Kidney epithelial cell (primary cell): ENCODE measurements at regions not wholly inside any gene's neighbourhood (a gene's known extent, or its start where the extent isn't known, plus 50 kb on each side); places are given as distances from the start of the nearest gene placed in this dataset.

Experiments
- DNase-seq: peaks from one replicate; pipeline ENCODE4 v3.0.0-alpha.2; 2010; ENCODE audit warnings: low read depth
- H3K27me3 ChIP-seq: 2 replicates; pipeline ENCODE4 v1.6.0; 2011; ENCODE audit warnings: low read length; ENCODE audit not compliant: control insufficient read depth, insufficient read depth
- H3K36me3 ChIP-seq: 2 replicates; pipeline ENCODE4 v1.5.1; 2011; ENCODE audit warnings: low read length; ENCODE audit not compliant: control insufficient read depth, insufficient read depth
- H3K4me3 ChIP-seq: 2 replicates; pipeline ENCODE4 v1.5.1; 2011; ENCODE audit warnings: low read depth, mild to moderate bottlenecking, control low read depth, low read length
- TF ChIP-seq, protein P1 (sequence below): IDR thresholded peaks from 2 replicates; pipeline ENCODE4 v1.5.1; 2011; ENCODE audit warnings: mild to moderate bottlenecking, moderate library complexity, low read length, control low read depth, inconsistent platforms; ENCODE audit not compliant: insufficient read depth, poor library complexity, severe bottlenecking

DNA sequence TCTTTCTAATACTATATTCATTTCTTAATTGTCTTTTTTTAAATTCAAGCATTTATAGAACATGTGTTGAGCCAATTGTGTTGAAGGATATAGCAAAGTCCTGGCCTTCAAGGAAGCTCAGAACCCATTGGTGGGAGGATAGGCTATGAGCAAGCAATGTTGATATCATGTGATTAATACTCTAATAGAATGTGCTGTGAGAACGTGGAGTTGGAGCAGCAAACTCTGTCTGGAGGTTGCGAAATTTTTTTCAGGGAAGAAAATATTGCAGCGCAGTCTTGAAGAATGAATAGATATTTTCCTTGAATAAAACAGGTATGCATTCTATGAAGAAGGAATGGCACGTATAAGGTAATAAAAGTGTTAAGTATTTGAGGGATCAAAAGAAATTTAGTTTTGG is 229.2 kb upstream of the KCNK2 start:
- Histone ChIP-seq H3K36me3 (no peaks in the 10 kb centered on the region), H3K27me3 (no peaks in the 10 kb centered on the region), H3K4me3 (no peak overlapping the region)
- TF ChIP-seq, protein P1, sequence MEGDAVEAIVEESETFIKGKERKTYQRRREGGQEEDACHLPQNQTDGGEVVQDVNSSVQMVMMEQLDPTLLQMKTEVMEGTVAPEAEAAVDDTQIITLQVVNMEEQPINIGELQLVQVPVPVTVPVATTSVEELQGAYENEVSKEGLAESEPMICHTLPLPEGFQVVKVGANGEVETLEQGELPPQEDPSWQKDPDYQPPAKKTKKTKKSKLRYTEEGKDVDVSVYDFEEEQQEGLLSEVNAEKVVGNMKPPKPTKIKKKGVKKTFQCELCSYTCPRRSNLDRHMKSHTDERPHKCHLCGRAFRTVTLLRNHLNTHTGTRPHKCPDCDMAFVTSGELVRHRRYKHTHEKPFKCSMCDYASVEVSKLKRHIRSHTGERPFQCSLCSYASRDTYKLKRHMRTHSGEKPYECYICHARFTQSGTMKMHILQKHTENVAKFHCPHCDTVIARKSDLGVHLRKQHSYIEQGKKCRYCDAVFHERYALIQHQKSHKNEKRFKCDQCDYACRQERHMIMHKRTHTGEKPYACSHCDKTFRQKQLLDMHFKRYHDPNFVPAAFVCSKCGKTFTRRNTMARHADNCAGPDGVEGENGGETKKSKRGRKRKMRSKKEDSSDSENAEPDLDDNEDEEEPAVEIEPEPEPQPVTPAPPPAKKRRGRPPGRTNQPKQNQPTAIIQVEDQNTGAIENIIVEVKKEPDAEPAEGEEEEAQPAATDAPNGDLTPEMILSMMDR: no peak
- no peak for DNase-seq

DNA sequence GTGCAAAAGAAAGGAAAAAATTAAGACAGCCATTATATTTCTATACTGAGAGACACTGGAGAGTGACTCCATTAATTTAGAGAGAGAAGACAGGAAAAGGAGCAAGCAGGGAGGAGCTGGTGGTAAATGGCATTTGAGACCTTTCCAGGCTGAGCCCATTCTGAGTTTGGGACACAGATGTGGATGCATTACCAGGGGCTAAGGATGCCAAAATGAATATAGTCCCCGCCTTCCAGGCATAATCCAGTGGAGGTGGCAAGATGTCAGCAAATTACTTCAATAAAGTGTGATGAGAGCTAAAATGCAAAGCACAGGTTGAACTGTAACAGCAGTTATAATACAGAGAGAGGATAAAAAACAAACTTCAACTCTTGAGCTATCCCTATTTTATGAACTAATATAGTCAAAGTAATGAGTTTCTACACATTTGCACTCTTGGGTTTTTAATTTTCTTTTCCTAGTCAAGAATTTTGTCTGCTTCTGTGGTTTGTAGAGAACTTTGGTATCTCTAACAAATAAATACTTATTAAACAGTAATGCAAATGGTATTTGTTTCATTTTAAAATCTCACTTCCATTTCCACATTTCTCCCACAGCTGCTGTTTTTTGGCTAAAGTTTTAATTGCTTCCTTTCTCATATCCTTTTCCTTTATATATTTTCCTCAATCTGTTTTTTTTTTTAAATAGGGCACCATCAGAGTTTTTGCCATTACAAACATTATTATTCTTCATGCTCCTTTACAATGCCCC is 228.2 kb upstream of the KCNK2 start:
- no peaks in the 10 kb centered on the region for H3K36me3 ChIP-seq
- no peak for DNase-seq

DNA sequence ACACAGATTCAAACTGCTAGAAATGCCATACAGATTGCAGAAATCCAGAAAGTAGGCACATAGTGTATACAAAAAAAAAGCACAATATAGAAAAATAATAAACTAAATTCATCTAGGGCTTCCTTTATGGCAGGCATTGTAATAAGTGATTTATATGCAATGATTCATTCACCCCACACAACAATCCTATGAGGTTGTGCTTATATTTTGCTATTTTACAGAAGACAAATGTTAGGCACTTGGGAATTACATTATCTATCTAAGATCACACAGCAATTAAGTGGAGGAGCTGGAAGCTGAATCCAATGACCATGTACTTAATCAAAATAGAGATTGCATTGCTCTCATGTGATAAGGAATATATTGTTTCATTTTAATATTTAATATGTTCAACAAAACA is 225.7 kb upstream of the KCNK2 start:
- TF ChIP-seq, protein P1: no peak
- DNase-seq: no peak
- Histone ChIP-seq H3K4me3 (no peak overlapping the region), H3K36me3 (no peaks in the 10 kb centered on the region), H3K27me3 (no peaks in the 10 kb centered on the region)

More for the DNA sequence above, 228.2 kb upstream of the KCNK2 start:
- TF ChIP-seq, protein P1: no peak
- H3K4me3 ChIP-seq: no peak overlapping the region
- H3K27me3 ChIP-seq: no peaks in the 10 kb centered on the region

DNA sequence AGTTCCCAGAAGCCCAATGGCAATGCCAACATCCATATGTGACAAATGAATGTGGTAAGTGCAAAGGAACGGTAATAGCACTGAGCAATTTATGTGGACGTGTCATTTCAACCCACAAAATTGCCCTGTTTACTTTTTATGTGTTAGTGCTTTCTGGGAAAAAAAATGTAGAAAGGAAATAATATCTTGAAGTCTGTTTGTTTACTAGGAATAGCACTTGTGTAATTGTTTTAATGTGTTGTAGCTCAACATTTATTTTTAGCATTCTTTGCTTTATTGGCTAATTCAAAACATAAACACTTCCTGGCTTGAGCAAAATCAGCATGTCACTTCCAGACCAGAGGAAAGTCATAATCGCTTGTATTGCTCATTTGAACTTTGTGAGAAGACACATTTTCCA is 224.8 kb upstream of the KCNK2 start:
- TF ChIP-seq, protein P1: no peak
- H3K4me3 ChIP-seq: no peak overlapping the region
- no peak for DNase-seq
- H3K27me3 ChIP-seq: no peaks in the 10 kb centered on the region
- no peaks in the 10 kb centered on the region for H3K36me3 ChIP-seq

DNA sequence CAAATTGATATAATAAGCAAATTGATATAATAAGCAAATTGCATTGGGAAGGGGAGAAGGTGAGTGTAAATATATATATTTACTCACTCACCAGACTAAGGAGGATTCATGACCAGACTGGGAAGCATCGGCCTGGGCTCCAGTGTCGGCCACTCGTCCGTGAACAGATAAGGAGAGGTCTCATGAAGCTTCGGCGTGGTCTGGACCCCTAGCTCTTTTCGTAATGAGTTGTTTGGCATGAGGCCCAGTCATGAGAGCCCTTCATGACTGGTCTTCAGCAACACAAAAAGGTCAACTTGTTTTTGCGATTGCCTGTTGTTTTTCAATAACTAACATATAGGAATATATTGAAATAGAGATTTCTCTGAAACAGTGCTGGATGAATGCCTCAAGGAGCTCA is 222.9 kb upstream of the KCNK2 start:
- TF ChIP-seq, protein P1: no peak
- DNase-seq: no peak
- Histone ChIP-seq H3K36me3 (no peaks in the 10 kb centered on the region), H3K4me3 (no peak overlapping the region), H3K27me3 (no peaks in the 10 kb centered on the region)

DNA sequence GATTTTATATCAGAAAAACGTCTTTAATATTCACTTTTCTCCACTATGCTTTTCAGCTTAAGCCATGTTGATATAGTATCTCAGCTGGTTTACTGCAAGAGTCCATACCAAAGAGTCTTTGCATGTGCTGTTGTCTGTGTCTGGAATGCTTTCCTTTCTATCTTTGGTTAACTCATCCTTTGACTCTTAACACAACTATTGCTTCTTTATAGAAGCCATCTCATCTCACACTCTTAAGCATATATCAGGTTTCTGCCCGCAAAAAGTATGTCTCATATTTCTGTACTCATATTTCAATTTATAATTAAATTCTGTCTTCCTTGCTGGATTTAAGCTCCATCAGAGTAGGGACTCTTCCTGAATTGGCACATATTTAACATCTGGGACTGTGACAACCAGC is 220.9 kb upstream of the KCNK2 start:
- H3K27me3 ChIP-seq: no peaks in the 10 kb centered on the region
- H3K4me3 ChIP-seq: no peak overlapping the region
- TF ChIP-seq, protein P1: no peak
- H3K36me3 ChIP-seq: no peaks in the 10 kb centered on the region
- no peak for DNase-seq
